ENCODE measurements at regions not wholly inside any gene's neighbourhood (a gene's known extent, or its start where the extent isn't known, plus 50 kb on each side); places are given as distances from the start of the nearest gene placed in this dataset.

DNA sequence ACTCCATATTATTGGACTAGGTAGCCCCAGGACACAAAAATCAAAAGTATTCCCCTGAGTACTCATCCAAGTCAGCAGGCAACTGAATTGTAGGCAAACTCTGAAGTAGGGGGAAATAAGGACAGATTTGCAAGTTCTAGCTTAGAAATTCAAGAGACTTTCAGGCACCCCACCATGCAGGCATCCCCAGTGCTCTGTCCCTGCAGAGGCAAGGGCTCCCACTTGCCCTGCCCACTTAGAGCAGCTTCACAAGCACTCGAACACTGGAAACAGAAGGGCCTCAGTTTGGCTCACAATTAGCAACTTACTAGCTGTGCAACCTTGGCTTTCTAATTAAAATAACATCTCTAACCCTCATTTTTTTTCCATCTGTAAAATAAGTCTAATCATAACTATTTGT is 209.2 kb downstream of the C7orf25 start:
- H3K9me3 Mint-ChIP-seq (ENCODE audit: unreplicated experiment), result no peaks in the 10 kb centered on the region
- H4K20me1 ChIP-seq (ENCODE audit: insufficient read depth, low read length), result no peaks in the 10 kb centered on the region
- no peaks in the 10 kb centered on the region for H3K9me3 ChIP-seq (ENCODE audit: insufficient read depth, low read depth, low read length)
- no peak overlapping the region for H3K27ac ChIP-seq (ENCODE audit: low read depth, low read length)
- peaks cover 2% of the 10 kb centered on the region for H3K27me3 Mint-ChIP-seq (ENCODE audit: low read depth, unreplicated experiment)
- FAIRE-seq (no peak), DNase-seq (ENCODE audit: low read depth) (no peak)
- H3K79me2 ChIP-seq (ENCODE audit: insufficient read depth, low read length), result no peaks in the 10 kb centered on the region
- no peak overlapping the region for H3K27ac Mint-ChIP-seq (ENCODE audit: unreplicated experiment)
- no peak overlapping the region for H3K4me3 ChIP-seq (ENCODE audit: insufficient read depth, low read depth, low read length)
- no peaks in the 10 kb centered on the region for H3K4me1 Mint-ChIP-seq (ENCODE audit: low read depth, unreplicated experiment)
- no peak overlapping the region for H3K4me3 Mint-ChIP-seq (ENCODE audit: unreplicated experiment)
- no peaks in the 10 kb centered on the region for H3K36me3 ChIP-seq (ENCODE audit: insufficient read depth, low read length)
- no peak overlapping the region for H2AFZ ChIP-seq (ENCODE audit: low read depth, low read length)
- no peaks in the 10 kb centered on the region for H3K36me3 Mint-ChIP-seq (ENCODE audit: low read depth, unreplicated experiment)
- no peak overlapping the region for H3K9ac ChIP-seq (ENCODE audit: low read length)
- H3K4me1 ChIP-seq (ENCODE audit: insufficient read depth, low read length), result no peaks in the 10 kb centered on the region
- no peaks in the 10 kb centered on the region for H3K27me3 ChIP-seq (ENCODE audit: insufficient read depth, low read length)
- TF ChIP-seq EZH2 (IDR thresholded peaks at IDR 0.05; ENCODE audit: insufficient read depth, low read length), result no peak
- TF ChIP-seq, protein P1, sequence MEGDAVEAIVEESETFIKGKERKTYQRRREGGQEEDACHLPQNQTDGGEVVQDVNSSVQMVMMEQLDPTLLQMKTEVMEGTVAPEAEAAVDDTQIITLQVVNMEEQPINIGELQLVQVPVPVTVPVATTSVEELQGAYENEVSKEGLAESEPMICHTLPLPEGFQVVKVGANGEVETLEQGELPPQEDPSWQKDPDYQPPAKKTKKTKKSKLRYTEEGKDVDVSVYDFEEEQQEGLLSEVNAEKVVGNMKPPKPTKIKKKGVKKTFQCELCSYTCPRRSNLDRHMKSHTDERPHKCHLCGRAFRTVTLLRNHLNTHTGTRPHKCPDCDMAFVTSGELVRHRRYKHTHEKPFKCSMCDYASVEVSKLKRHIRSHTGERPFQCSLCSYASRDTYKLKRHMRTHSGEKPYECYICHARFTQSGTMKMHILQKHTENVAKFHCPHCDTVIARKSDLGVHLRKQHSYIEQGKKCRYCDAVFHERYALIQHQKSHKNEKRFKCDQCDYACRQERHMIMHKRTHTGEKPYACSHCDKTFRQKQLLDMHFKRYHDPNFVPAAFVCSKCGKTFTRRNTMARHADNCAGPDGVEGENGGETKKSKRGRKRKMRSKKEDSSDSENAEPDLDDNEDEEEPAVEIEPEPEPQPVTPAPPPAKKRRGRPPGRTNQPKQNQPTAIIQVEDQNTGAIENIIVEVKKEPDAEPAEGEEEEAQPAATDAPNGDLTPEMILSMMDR (IDR thresholded peaks at IDR 0.05; ENCODE audit: insufficient read depth, low read depth, low read length), result no peak
- no peak overlapping the region for H3K4me2 ChIP-seq (ENCODE audit: low read length)

DNA sequence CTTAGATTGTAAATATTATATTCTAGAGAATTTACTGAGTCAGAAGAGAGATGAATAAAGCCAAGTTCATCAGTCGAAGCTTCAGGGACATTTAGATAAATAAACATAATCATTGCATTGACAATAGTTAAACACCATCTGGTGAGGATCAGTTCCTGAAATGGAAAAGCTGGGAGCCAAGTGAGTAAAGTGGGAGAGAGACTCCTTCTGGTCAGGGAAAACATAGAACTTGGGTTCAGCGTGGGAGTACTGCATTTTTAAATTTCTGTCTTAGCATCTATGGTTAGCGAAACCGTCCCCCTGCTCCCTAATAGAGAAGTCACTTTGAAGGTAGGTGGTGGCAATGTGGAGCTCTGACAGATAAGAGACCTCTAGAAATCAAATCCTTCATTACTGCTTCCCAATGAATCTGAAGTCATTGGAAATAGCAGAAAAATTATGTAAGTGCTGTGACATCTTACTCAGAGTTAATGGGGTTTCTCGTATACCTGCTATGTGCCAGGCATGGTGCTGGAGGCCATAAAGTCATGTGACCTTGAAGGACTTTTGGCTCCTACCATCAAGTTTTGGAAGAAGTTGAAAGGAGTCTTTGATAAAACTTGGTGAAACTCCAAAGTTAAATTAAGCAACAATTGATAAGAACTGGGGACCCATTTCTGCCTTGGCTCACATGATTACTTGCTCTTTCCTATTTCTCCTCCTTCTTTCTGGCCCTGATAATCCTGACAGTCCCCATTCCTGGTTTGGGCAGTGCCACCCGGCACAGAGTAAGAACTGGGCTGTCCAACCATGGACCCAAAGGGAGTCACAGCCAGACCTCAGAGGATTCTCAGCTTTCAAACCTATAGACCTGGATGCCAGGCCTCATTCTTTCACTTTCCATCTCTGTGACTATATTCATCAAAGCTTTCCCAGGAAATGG is 211.2 kb downstream of the C7orf25 start:
- peaks cover 3% of the 10 kb centered on the region for H3K27me3 Mint-ChIP-seq (ENCODE audit: low read depth, unreplicated experiment)
- Histone ChIP-seq H3K9me3 (ENCODE audit: insufficient read depth, low read depth, low read length) (no peaks in the 10 kb centered on the region), H3K79me2 (ENCODE audit: insufficient read depth, low read length) (no peaks in the 10 kb centered on the region), H3K4me3 (ENCODE audit: insufficient read depth, low read depth, low read length) (no peak overlapping the region), H3K27ac (ENCODE audit: low read depth, low read length) (no peak overlapping the region), H3K27me3 (ENCODE audit: insufficient read depth, low read length) (no peaks in the 10 kb centered on the region), H2AFZ (ENCODE audit: low read depth, low read length) (no peak overlapping the region), H3K4me1 (ENCODE audit: insufficient read depth, low read length) (no peaks in the 10 kb centered on the region), H3K4me2 (ENCODE audit: low read length) (no peak overlapping the region), H3K9ac (ENCODE audit: low read length) (no peak overlapping the region), H3K36me3 (ENCODE audit: insufficient read depth, low read length) (no peaks in the 10 kb centered on the region), H4K20me1 (ENCODE audit: insufficient read depth, low read length) (no peaks in the 10 kb centered on the region)
- no peaks in the 10 kb centered on the region for H3K9me3 Mint-ChIP-seq (ENCODE audit: unreplicated experiment)
- no peaks in the 10 kb centered on the region for H3K36me3 Mint-ChIP-seq (ENCODE audit: low read depth, unreplicated experiment)
- FAIRE-seq (no peak), DNase-seq (ENCODE audit: low read depth) (no peak)
- no peak for TF ChIP-seq EZH2 (IDR thresholded peaks at IDR 0.05; ENCODE audit: insufficient read depth, low read length)
- TF ChIP-seq, protein P1 (IDR thresholded peaks at IDR 0.05; ENCODE audit: insufficient read depth, low read depth, low read length), result no peak
- H3K4me1 Mint-ChIP-seq (ENCODE audit: low read depth, unreplicated experiment), result no peaks in the 10 kb centered on the region
- no peak overlapping the region for H3K4me3 Mint-ChIP-seq (ENCODE audit: unreplicated experiment)
- no peak overlapping the region for H3K27ac Mint-ChIP-seq (ENCODE audit: unreplicated experiment)

Data from astrocyte (in vitro differentiated cells and primary cell).